ENCODE measurements at regions not wholly inside any gene's neighbourhood (a gene's known extent, or its start where the extent isn't known, plus 50 kb on each side); places are given as distances from the start of the nearest gene placed in this dataset.

- Mint-ChIP-seq H3K27me3 (peaks cover 11% of the 10 kb centered on the region), H3K4me1 (no peaks in the 10 kb centered on the region), H3K4me3 (no peak overlapping the region), H3K27ac (no peak overlapping the region), H3K36me3 (ENCODE audit: low read depth) (no peaks in the 10 kb centered on the region), H3K9me3 (no peaks in the 10 kb centered on the region)
- CTCF ChIA-PET, result no interaction called here
- no peak for TF ChIP-seq CTCF (IDR thresholded peaks at IDR 0.05)
- ATAC-seq (ENCODE audit: low read depth) (no peak), DNase-seq (no peak)
- intact Hi-C loops (cut with micrococcal nuclease), result no loop called here
- POLR2A ChIA-PET, result interaction anchor here (0.6 kb wide), 1 partner anchor 1667 kb away, joined by 5 read pairs; no protein-coding TSS in a partner anchor
These were observed 122.7 kb upstream of the TMEM72 start for GRCh38 chr10:44788147-44789129.

- no peak for ATAC-seq (ENCODE audit: low read depth)
- Mint-ChIP-seq H3K36me3 (ENCODE audit: low read depth) (no peaks in the 10 kb centered on the region), H3K27me3 (peaks cover 13% of the 10 kb centered on the region), H3K9me3 (no peaks in the 10 kb centered on the region), H3K4me1 (no peaks in the 10 kb centered on the region), H3K27ac (no peak overlapping the region), H3K4me3 (no peak overlapping the region)
- intact Hi-C loops (cut with micrococcal nuclease), result no loop called here
- CTCF ChIA-PET, result no interaction called here
- no peak for DNase-seq
- POLR2A ChIA-PET, result no interaction called here
- no peak for TF ChIP-seq CTCF (IDR thresholded peaks at IDR 0.05)
These were observed 118.9 kb upstream of the TMEM72 start for GRCh38 chr10:44792119-44792775.

GRCh38 chr10:44799966-44800365 lies 111.2 kb upstream of the TMEM72 start:
- Mint-ChIP-seq H3K9me3 (no peaks in the 10 kb centered on the region), H3K4me3 (no peak overlapping the region), H3K36me3 (ENCODE audit: low read depth) (no peaks in the 10 kb centered on the region), H3K27me3 (peaks cover 17% of the 10 kb centered on the region), H3K27ac (no peak overlapping the region), H3K4me1 (no peaks in the 10 kb centered on the region)
- CTCF ChIA-PET, result no interaction called here
- ATAC-seq (ENCODE audit: low read depth) (no peak), DNase-seq (no peak)
- no peak for TF ChIP-seq CTCF (IDR thresholded peaks at IDR 0.05)
- POLR2A ChIA-PET, result no interaction called here
- intact Hi-C loops (cut with micrococcal nuclease), result no loop called here

GRCh38 chr10:44801383-44802327 lies 109.5 kb upstream of the TMEM72 start:
- no peaks in the 10 kb centered on the region for H3K9me3 Mint-ChIP-seq
- DNase-seq, result no peak
- no peak overlapping the region for H3K4me3 Mint-ChIP-seq
- TF ChIP-seq CTCF (IDR thresholded peaks at IDR 0.05), result no peak
- no peak for ATAC-seq (ENCODE audit: low read depth)
- peaks cover 16% of the 10 kb centered on the region for H3K27me3 Mint-ChIP-seq
- no peak overlapping the region for H3K27ac Mint-ChIP-seq
- no peaks in the 10 kb centered on the region for H3K36me3 Mint-ChIP-seq (ENCODE audit: low read depth)
- ChIA-PET POLR2A (no interaction called here), CTCF (no interaction called here)
- intact Hi-C loops (cut with micrococcal nuclease), result no loop called here
- H3K4me1 Mint-ChIP-seq, result no peaks in the 10 kb centered on the region

All from activated B cell treated with CpG ODN at 0.5 μM for 24 hours (primary cell).